ENCODE measurements at regions not wholly inside any gene's neighbourhood (a gene's known extent, or its start where the extent isn't known, plus 50 kb on each side); places are given as distances from the start of the nearest gene placed in this dataset.

- no peak for TF ChIP-seq GATA2 (IDR thresholded peaks at IDR 0.05; ENCODE audit: insufficient read depth, insufficient read length, low read depth, low read length)
- TF ChIP-seq CTCF (IDR thresholded peaks at IDR 0.05; ENCODE audit: extremely low read depth in 1 of 2, insufficient read depth in 1 of 2, low read depth in 1 of 2, low read length in 2 of 2): no peak
Observed at GRCh38 chr2:239845968-239846367, 179.2 kb downstream of the NDUFA10 start.
